HG03139 (cell line): ENCODE measurements at regions not wholly inside any gene's neighbourhood (a gene's known extent, or its start where the extent isn't known, plus 50 kb on each side); places are given as distances from the start of the nearest gene placed in this dataset.
A peak's percentile ranks its signal among the peaks of the same experiment; 100 is the strongest.

Experiments used
- ATAC-seq: cut with Tn5 transposase; IDR thresholded peaks from one replicate; pipeline ENCODE4 v1.9.1; 2021; ENCODE audit not compliant: unreplicated experiment

DNA sequence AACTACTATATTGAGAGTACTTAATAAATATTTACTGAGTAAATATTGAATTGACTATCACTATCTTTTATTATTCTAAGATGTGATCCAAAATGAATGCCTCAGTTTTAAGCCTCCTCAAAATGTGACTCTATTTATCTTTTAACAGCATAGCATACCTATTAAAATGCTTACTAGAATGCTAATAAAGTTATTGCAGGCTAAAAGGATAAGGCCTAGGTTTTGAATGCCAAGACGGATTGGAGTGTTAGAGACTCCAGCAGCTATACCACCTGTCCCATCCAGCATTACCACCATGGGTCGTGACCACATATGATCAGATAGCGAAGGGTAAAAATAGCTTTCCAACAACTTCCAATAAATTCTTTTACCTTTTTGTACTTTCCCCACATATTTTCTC lies 64.7 kb upstream of the MYRIP start:
- no peak for ATAC-seq

DNA sequence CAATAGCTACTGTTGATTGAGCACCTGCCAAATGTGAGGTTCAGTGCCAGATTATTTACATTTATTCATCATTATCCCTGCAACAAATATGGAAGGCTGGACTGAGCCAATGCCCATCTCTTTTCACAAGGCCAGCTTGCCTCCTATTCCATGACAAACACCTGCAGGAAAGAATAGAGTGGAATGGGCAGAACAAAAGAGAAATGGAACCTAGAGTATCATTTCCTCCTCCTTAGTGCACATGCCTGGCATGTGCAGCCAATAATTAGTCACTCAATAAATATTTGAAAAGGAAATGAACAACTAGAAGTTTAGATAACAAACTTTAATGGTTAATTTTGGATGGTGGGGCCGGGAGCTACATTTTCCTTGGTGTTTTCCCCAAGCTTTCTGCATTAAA lies 61.4 kb upstream of the MYRIP start:
- ATAC-seq, result no peak

DNA sequence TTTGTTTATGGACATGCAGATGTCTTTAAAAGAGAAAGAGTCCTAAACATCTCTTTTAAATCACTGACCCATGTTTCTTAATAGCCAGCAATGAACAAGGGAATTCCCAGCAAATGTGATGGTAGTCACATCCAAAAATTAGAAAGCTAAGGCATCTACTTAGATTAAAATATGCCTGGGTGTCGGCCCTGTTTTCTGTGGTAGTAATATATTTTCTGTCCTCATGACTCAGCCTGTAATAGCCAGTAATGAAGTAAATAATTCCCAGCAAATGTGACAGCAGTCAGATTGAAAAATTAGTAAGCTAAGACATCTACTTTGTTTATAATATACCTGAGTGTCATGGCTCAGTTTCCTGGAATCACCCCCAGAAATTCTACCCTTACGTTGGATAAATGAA lies 60.6 kb upstream of the MYRIP start:
- no peak for ATAC-seq

DNA sequence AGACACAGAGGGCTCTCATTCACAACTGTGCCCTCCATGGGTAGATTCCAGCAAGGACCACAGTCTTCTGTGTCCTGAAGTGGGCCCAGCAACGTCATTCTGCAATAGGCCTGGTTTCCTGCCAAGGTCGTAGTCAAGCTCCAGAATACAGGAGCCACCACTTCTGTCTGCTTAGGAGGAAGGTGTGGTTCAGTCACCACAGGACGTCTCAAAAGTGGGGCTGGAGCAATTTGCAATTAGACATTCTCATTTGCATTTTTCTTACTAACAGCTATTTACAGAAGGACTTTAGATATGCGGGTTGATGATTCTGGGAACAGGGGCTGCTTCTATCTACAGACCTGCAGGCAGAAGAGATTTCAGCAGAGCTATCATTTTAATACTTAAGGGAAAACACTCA lies 58.7 kb upstream of the MYRIP start:
- ATAC-seq, result peak; percentile 41

DNA sequence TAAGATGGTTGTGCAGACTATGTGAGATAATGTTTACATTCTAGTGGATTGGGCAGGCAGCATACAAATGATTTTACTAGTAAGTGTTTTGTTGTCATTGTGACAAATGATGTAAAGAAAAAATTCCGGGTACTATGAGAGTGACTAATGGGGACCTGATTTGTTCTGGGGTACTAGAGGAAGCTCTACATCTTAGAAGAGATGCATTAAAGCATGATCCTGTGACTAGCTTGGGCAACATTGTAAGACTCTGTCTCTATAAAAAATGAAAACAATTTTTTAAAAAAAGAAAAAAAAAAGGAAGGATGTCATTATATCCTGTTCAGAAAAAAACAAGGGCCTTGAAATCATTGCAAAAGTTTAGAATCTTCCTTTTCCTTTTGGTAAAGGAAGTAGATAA lies 58.1 kb upstream of the MYRIP start:
- no peak for ATAC-seq

DNA sequence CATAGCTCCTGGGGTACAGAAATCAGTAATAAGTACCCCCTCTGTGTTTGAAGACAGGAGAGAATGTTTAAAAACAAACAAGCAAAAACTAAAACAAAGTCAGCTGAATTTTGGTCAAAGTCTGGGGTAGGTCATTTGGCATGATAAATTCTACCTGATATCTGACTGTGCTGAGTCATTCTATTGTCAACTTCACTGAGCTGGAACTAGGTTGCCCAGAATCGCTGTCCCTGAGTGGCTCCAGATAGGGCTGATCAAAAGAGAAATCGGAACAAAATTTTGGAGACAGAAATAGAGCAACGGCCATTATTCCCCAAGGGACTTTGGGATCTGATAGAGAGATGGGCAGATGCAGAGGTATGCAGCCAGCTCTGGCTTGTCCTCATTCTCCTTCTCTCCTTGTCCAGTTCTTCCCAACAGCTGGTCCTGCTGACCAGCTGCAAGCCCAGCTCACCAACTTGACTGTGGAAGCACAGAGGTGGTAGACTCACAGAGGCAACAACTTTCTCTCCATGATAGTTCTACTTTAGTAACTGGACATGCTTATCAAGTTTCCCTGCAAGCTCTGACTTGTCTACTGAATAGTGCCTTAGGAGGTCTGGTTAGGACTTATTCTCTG lies 57.3 kb upstream of the MYRIP start:
- ATAC-seq, result no peak

DNA sequence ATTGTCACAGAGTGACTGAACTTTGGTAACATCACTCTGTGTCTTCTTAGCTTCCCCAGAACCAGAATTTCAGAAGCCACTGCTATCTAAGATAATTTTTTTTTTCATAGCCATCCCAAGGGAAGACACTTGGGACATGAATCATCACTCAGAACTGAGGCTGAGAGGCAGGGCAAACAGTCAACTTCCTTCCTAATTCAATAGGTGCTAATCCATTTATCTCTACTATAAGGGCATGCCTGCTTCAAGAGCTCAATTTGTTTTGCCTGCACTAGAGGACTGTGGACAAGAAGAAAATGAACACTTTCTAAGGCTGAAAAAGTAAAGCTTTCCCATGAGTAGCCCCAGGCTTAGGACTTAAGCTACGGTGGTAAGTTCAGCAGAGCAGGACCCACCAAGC lies 56.7 kb upstream of the MYRIP start:
- no peak for ATAC-seq

DNA sequence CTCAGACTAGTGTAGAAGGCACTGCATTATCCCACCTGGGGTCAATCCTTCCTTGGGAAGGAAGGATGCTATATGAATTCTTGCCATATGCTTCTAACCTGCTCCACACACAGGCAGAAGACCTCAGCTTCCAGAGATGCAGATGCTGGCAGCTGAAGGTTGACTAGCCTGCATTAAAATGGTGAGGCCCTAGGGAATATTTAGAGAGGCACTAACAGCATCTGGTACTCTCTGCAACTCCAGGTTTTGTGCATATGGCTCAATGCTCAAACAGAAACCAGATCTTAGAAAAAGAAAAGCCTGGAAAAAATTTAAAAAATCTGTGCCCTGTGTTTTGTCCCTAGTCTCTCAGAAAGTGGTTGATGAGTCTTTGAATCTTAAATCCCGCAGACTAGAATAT lies 56.0 kb upstream of the MYRIP start:
- no peak for ATAC-seq

DNA sequence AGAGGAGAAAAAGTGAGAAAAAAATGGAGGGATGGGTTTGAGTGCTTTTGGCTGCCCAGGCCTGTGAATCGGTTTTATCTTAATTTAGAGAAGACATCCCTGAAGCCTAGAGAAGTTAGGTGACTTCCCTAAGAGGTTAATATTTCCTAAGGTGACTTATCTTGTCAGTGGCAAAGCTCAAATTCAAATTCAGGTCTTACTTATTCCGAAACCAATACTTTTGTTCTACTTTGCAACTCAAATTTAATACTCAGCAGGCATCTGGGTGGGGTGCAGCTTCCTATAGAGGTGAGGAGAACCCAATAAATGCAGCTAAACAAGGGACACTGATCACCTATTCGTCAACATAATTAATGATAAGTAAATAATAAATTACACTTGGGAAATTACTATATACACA lies 54.9 kb upstream of the MYRIP start:
- no peak for ATAC-seq

DNA sequence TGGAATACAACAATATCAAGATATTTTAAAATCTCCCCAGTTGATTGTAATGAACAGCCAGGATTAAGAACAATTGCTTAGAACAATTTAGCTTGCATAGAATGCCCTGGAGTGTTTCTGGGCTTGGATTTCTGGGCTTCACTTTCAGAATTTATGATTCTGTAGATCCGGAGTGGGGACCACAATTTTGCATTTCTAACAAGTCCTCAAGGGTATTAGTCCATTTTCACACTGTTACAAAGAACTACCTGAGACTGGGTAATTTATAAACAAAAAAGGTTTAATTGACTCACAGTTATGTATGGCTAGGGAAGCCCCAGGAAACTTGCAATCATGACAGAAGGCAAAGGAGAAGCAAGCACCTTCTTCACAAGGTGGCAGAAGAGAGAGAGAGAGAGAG lies 54.3 kb upstream of the MYRIP start:
- ATAC-seq, result no peak

DNA sequence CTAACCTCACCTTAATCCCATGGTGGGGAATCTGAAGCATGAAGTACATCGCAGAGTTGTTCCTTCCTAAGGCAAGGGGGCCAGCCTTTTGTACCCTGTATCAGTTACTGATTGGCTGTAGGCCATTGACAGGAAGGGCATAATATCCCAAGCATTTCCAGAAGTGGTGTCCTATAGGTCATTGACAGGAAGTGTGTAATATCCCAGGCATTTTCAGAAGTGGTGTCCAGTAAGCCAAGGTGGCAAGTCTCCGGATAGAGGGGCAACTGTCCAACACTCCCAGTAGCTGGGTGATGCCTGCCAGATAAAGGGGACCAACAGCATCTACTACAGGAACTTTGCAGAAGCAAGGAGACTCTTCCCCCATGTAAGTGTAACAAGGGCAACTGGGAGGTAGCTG lies 52.1 kb upstream of the MYRIP start:
- no peak for ATAC-seq
